Choroid plexus epithelial cell (primary cell): ENCODE measurements at regions not wholly inside any gene's neighbourhood (a gene's known extent, or its start where the extent isn't known, plus 50 kb on each side); places are given as distances from the start of the nearest gene placed in this dataset.
A peak's percentile ranks its signal among the peaks of the same experiment; 100 is the strongest.

Experiments
- DNase-seq: peaks from one replicate; pipeline ENCODE4 v3.0.0-alpha.2; 2010; ENCODE audit warnings: low read depth
- H3K4me3 ChIP-seq: 2 replicates; pipeline ENCODE4 v1.5.1; 2011; ENCODE audit warnings: low read depth, mild to moderate bottlenecking, control low read depth, low read length, moderate library complexity
- CTCF ChIP-seq: conservative IDR thresholded peaks from 2 replicates; pipeline ENCODE4 v1.5.1; 2011; ENCODE audit warnings: low read depth, mild to moderate bottlenecking, control low read depth, inconsistent platforms, low read length, moderate library complexity

DNA sequence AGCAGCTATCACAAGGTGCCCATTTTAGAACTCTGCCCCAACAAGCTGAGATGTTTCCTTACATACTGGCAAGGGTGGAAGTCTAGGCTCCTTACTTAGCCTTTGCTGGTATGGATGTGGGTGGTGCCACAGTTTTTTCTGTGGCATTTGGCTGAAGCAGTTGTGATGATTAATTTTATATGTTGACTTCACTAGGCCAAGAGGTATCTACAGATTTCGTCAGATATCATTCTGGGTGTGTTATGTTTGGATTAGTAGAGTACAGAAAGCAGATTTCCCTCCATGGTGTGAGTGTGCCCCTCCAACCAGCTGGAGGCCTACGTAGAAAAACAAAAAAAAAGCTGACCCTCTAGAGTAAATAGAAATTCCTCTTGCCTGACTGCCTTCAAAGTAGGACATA, 317.0 kb downstream of the BARHL2 start:
- H3K4me3 ChIP-seq = no peak overlapping the region
- DNase-seq = peak; percentile 29
- TF ChIP-seq CTCF = no peak

DNA sequence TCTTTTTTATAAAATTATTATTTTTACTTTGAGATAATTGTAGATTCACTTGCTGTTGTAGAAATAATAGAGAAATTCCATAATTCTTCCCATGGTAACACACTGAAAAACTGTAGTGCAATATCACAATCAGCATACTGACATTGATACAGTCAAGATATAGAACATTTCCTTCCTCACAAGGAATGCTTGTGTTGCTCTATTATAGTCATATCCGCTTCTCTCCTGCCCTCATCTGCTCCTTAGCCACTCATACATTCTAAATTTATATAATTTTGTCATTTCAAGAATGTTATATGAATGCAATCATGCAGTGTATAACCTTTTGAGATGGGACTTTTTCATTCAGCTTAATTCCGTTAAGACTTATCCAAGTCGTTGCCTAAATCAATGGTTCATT, 320.2 kb downstream of the BARHL2 start:
- no peak for DNase-seq
- TF ChIP-seq CTCF = no peak
- H3K4me3 ChIP-seq = no peak overlapping the region

- DNase-seq = no peak
- no peak overlapping the region for H3K4me3 ChIP-seq
- TF ChIP-seq CTCF = no peak
These were observed 322.9 kb downstream of the BARHL2 start for GRCh38 chr1:90394247-90394646.

DNA sequence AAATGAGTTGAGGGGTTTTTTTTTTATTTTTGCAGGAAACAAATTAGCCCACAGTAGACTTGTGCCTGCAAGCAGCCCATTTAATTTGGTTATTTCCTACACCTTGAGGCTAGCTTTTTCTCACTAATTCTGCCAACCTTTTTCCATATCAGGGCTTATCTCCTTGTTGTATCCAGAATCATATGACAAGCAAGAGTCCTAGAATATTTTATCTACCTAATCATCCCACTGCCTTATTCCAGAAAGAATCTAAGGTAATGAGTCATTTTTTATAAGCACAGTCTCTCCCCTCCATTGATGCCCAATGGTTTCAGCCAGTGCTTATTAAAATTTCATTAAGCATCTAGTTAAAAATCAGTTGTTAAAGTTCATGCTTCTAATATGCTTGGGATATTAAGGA, 324.1 kb downstream of the BARHL2 start:
- DNase-seq = no peak
- TF ChIP-seq CTCF = no peak
- no peak overlapping the region for H3K4me3 ChIP-seq

DNA sequence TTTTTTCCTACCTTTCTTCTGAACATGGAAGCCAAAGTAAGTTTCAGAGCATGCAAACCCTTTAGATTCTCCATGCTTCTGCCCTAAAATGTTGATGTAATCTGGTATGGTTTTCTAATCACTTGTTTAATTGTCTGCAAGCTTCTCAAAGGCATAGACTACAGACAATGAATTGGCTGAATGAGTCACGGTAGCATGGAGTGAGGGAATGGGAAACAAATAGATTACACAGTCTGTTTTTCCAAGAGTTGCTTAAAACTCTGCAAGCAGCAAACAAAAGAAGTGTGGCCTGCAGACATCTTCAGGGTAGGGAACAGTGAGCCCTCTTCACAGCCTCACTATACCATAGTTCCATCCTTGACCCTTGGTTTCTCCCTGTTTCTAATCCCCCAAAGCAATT, 326.0 kb downstream of the BARHL2 start:
- DNase-seq = peak; percentile 20
- no peak overlapping the region for H3K4me3 ChIP-seq
- TF ChIP-seq CTCF = no peak

- no peak for TF ChIP-seq CTCF
- H3K4me3 ChIP-seq = no peak overlapping the region
- DNase-seq = peak; percentile 6
These were observed 329.3 kb downstream of the BARHL2 start for GRCh38 chr1:90387805-90388204.

GRCh38 chr1:90386899-90387720, 330.0 kb downstream of the BARHL2 start:
- no peak for TF ChIP-seq CTCF
- DNase-seq = peak; percentile 30
- no peak overlapping the region for H3K4me3 ChIP-seq
